Occipital lobe (tissue), 2 donors: ENCODE measurements at regions not wholly inside any gene's neighbourhood (a gene's known extent, or its start where the extent isn't known, plus 50 kb on each side); places are given as distances from the start of the nearest gene placed in this dataset. TPM values are rescaled to one million over a fixed set of nuclear protein-coding genes. Genes with fewer than 3 reads are reported as not detected.

Source experiments
- DNase-seq: peaks from one replicate; lab custom pipeline; 2025; lab: John Stamatoyannopoulos, UW
- small RNA-seq: library from RNA; depleted of rRNA; stranded (forward); fragments of <200 nt; gene quantifications from one replicate; pipeline ENCODE3, GENCODE V24; 2014

- no peak for DNase-seq
Measured at GRCh38 chr14:71834284-71835204, 97.7 kb upstream of the RGS6 start.

- DNase-seq: no peak
Measured at GRCh38 chr14:71852181-71852580, 80.0 kb upstream of the RGS6 start.

- DNase-seq: peak; percentile 2
Measured at GRCh38 chr14:71855399-71856036, 76.7 kb upstream of the RGS6 start.

- DNase-seq: no peak
Measured at GRCh38 chr14:71856199-71856919, 75.9 kb upstream of the RGS6 start.

GRCh38 chr14:71863049-71863448, 69.2 kb upstream of the RGS6 start:
- no peak for DNase-seq

GRCh38 chr14:71863766-71864165, 68.5 kb upstream of the RGS6 start:
- DNase-seq: no peak

Small RNAs in the stretch of these regions (small RNA-seq; reads per million reads assigned to genes)
- gene RN7SL683P (not detected), gene SNORD56B (not detected)
